Transverse colon (tissue), 4 donors: ENCODE measurements at regions not wholly inside any gene's neighbourhood (a gene's known extent, or its start where the extent isn't known, plus 50 kb on each side); places are given as distances from the start of the nearest gene placed in this dataset.

Experiments
- CTCF ChIP-seq, 5 experiments: fragments of 200-600 bp in 3 of 5; fragments of 450-650 bp in 2 of 5; sonication (generic) in 3 of 5; IDR thresholded peaks; 1 replicate in 2 of 5; 2 replicates in 3 of 5; pipeline ENCODE4 v1.5.1; 2016 to 2017; ENCODE audit warnings: antibody characterized with exemption in 5 of 5, inconsistent platforms in 3 of 5, mild to moderate bottlenecking in 2 of 5, moderate library complexity in 1 of 5
- EP300 ChIP-seq: sonication (generic); formaldehyde crosslinking; IDR thresholded peaks from one replicate; pipeline ENCODE4 v1.6.1; 2017; ENCODE audit warnings: antibody characterized with exemption, low read depth
- POLR2A ChIP-seq: fragments of 450-650 bp; IDR thresholded peaks from one replicate; pipeline ENCODE4 v1.6.1; 2016; ENCODE audit warnings: antibody characterized with exemption, mild to moderate bottlenecking, moderate library complexity
- POLR2AphosphoS5 ChIP-seq, 3 donors: sonication (generic); formaldehyde crosslinking; IDR thresholded peaks; one replicate each; pipeline ENCODE4 v1.6.1; 2016; ENCODE audit warnings: antibody characterized with exemption in 3 of 3

GRCh38 chr16:79750311-79750710, 149.8 kb upstream of the MAF start:
- no peak for TF ChIP-seq CTCF (IDR thresholded peaks at IDR 0.05)
- TF ChIP-seq EP300, result no peak
- TF ChIP-seq POLR2AphosphoS5 (IDR thresholded peaks at IDR 0.05), result no peak
- no peak for TF ChIP-seq POLR2A
